NCI-H2029 treated with DMSO at 0.1 percent for 48 hours (cell line): ENCODE measurements at regions not wholly inside any gene's neighbourhood (a gene's known extent, or its start where the extent isn't known, plus 50 kb on each side); places are given as distances from the start of the nearest gene placed in this dataset.
"Not testable (repeated sequence)": the region's sequence is repeated elsewhere in the genome, so short reads cannot be mapped to it uniquely, and the experiment has no call there.

Experiments used
- DNase-seq: peaks from one replicate; lab custom pipeline; 2025; lab: John Stamatoyannopoulos, UW

DNA sequence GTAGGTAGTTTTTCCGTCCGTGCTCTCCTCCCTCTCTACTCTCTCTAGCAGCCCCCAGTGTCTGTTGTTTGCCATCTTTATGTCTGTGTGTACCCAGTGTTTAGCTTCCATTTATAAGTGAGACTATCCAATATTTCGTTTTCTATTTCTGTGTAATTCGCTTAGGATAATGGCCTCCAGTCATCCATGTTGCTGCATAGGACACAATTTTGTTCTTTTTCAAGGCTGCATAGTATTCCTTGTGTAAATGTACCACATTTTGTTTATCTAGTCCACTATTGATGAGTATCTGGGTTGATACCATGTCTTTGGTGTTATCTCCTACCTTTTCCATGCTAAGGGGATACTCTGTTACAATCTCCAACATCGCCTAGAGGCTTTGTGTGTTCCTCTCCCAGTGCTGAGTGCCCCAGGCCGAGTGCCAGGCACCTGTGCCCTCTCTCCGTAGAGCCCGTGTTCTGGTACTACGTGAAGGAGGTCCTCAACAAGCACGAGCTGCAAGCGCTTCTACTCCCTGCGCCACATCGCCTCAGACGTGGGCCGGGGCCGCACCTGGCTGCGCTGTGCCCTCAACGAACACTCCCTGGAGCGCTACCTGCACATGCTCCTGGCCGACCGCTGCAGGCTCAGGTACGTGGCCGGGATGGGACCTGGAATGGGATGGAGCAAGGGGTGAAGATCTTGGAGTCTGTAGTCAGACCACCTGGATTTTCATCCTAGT lies 51.0 kb downstream of the NPIPB11 start:
- DNase-seq: not testable (repeated sequence)

- DNase-seq: not testable (repeated sequence)
Measured at GRCh38 chr16:29354449-29354848, 52.1 kb downstream of the NPIPB11 start.

DNA sequence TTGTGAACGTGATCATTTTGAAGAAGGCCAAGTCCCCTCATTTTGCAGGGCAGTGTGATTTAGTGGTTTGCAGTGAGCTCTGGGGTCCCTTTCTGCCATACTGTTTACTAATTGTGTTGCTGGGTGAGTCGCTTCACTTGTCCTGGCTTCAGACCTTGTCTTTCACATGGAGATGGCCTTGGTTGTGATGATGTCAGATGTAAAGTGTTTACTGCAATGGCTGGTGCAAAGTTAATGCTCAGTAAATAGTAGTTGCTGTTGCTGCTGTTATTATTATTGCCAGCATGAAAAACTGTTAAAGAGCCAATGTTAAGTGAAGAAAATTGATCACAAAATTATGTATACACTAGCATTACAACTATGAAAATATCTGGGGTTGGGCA lies 53.9 kb downstream of the NPIPB11 start:
- DNase-seq: not testable (repeated sequence)

- DNase-seq: not testable (repeated sequence)
Measured at GRCh38 chr16:29351970-29352616, 54.4 kb downstream of the NPIPB11 start.

DNA sequence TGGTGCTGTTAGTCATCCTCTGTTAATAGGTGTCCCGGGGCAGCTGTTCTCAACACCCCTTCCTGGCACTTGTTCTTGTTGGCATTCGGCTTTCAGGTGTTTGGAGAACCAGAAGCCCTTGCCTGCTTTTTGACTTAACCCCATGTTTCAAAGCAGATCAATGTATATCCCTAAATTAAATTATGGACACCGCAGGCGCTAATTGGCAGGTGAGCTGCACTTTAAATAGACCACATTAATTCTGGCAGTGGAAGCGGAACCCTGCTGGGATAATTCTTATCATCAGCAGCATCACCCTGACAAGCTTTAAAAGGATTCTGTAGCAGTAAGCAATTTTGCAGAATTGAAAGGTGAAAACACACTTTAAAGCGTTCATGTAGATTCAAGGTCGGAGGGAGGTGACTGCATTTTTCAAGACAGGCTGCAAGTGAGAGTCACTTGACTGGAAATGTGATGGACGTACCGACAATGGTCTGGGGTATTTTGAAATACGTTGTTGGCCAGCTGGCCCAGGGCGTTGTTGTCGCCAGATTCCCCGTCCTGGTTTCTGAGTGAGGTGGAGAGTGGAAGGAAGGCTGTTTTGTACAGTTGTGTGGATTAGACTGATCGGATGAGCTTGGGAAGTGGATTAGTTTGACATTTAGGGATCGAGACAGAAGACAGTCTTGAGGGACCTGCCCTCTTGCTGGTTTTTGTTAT lies 55.1 kb downstream of the NPIPB11 start:
- DNase-seq: not testable (repeated sequence)

- not testable (repeated sequence) for DNase-seq
Measured at GRCh38 chr16:29349966-29350365, 56.5 kb downstream of the NPIPB11 start.

GRCh38 chr16:29348748-29349147 lies 57.8 kb downstream of the NPIPB11 start:
- DNase-seq: not testable (repeated sequence)

GRCh38 chr16:29348123-29348690 lies 58.3 kb downstream of the NPIPB11 start:
- not testable (repeated sequence) for DNase-seq

DNA sequence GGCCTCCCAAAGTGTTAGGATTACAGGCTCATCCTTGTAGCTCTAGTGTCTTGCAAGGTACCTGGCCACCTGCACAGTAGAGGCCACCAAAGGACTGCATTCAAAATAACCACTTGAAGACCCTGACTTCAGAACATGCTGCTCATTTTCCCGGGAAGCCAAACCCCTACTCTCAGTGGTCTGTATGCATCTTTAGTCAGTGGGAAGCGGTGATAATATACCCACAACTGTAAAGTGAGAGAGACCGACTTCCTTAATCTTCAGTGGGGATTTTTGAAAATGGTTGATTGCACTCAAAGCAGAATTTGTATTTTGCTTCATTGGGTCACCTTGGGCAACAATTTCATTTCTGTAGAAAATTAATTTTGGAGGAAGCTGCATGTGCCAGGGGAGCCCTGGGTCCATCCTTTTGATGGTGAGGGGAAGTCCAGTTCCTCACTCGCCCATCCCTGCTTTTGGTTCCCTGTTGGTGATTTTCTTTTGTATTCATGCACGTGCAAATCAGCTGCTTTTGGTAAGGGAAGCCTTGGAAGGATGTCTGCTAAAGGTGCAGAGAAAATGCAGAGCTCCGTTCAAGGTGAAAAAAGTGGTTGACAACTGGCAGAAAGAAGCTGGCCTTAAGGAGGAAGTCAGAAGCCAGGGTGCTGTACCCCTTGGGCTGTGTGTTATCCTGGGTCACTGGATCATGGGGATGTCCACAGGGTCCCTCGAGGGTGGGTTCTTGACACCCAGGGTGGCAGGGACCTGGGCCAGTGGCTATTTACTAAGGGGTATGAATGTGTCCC lies 59.5 kb downstream of the NPIPB11 start:
- not testable (repeated sequence) for DNase-seq

DNA sequence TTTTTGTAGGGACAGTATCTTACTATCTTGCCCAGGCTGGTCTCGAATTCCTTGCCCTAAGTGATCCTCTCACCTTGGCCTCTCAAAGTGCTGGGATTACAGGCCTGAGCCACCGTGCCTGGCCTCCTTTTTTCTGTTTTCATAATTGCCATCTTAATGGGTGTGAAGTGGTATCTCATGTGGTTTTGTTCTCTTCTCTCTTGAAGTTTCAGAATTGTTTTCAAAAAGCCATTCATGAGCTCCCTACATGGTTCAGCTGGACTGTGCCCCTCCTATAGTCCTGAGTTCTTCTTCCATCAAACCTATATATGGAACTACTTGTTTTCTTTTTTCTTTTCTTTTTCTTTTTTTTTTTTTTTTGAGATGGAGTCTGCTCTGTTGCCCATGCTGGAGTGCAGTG lies 60.3 kb downstream of the NPIPB11 start:
- not testable (repeated sequence) for DNase-seq

GRCh38 chr16:29342937-29343336 lies 63.6 kb downstream of the NPIPB11 start:
- DNase-seq: not testable (repeated sequence)

GRCh38 chr16:29340779-29341438 lies 65.6 kb downstream of the NPIPB11 start:
- not testable (repeated sequence) for DNase-seq

DNA sequence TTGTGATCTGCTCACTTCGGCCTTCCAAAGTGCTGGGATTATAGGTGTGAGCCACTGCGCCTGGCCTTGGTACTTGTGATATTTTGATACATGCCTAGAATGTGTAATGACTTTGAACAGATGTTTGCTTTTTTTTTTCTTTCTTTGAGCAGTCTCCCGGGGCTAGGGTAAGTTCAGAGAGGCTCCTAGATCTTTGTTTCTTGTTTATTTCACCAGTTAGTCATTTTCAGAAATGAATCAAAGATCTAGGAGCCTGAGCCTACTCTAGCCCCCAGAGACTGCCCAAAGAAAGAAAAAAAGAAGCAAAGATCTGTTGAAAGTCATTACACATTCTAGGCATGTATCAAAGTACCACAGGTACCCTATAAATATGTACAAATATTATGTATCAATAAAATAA lies 66.3 kb downstream of the NPIPB11 start:
- not testable (repeated sequence) for DNase-seq

DNA sequence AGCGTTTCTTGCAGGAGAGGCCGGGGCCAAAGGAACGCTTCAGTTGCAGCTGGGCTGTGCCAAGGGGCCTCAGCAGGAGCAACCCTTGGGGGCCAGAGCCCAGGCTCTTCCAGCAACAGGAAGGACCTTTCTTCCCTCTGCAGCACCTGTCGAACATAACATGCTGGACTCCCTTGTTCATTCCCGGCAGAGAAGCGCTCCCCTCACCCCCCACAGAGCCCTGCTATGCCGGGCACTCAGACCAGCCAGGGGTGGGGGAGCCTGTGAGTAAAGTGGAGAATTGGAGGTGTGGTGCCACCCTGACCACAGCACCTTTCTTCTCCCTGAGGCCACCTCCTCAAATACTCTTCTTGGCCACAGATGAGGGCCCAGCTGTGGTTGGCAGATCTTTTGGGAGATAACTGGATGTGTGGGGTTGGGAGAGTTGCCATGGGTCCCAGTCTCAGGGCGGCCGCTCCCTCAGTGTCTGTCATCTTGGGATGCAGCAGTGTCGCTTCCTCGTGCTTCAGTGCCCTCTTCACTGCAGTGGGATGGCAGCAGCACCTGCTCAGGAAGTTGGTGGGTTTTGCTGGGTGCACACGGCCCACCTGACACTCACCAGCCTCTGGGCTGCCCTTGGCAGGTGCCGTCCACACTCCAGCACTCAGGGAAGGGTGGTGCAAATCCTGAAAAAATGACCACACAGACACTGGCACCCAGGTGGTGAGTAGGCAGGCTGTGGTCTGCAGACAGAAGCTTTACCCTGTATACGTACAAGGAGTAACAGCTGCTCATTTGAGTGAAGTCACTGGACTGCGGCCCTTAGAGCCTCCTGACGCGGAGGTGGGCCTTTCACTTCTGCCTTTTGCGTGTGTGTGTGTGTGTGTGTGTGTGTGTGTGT lies 67.5 kb downstream of the NPIPB11 start:
- DNase-seq: not testable (repeated sequence)

- not testable (repeated sequence) for DNase-seq
Measured at GRCh38 chr16:29337385-29337901, 69.1 kb downstream of the NPIPB11 start.

GRCh38 chr16:29335549-29335846 lies 71.0 kb downstream of the NPIPB11 start:
- not testable (repeated sequence) for DNase-seq

- DNase-seq: not testable (repeated sequence)
Measured at GRCh38 chr16:29334776-29335548, 71.5 kb downstream of the NPIPB11 start.

DNA sequence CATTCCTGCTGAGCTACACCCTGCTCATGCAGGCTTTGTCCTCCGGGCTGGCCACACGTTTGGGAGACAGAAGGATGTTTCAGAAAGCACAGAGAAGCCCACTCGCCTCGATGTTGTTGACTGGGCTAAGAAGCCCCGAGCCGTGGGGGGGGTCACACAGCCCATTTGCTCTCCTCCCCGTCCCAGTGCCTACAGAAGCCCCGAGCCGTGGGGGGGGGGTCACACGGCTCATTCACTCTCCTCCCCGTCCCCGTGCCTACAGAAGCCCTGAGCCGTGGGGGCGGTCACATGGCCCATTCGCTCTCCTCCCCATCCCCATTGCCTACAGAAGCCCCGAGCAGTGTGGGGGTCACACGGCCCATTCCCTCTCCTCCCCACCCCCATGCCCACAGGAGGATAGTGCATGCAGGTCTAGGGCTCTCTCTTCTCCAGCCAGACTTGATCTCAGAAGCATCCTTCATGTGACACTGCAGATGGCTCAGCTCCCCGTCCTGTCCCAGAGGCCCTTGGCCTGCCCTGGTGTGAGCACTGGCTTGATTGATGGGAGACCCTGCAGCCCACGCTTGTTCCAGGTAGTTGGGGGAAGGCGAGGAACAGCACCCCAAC lies 72.9 kb downstream of the NPIPB11 start:
- DNase-seq: not testable (repeated sequence)

GRCh38 chr16:29330623-29331022 lies 75.9 kb downstream of the NPIPB11 start:
- DNase-seq: not testable (repeated sequence)
